ENCODE measurements at regions not wholly inside any gene's neighbourhood (a gene's known extent, or its start where the extent isn't known, plus 50 kb on each side); places are given as distances from the start of the nearest gene placed in this dataset.

- FAIRE-seq = no peak
- Mint-ChIP-seq H3K4me1 (ENCODE audit: low read depth, unreplicated experiment) (peaks cover 50% of the 10 kb centered on the region), H3K4me3 (ENCODE audit: unreplicated experiment) (no peak overlapping the region), H3K9me3 (ENCODE audit: unreplicated experiment) (no peaks in the 10 kb centered on the region), H3K27ac (ENCODE audit: unreplicated experiment) (peak overlapping the region; percentile 27), H3K27me3 (ENCODE audit: low read depth, unreplicated experiment) (no peaks in the 10 kb centered on the region), H3K36me3 (ENCODE audit: low read depth, unreplicated experiment) (no peaks in the 10 kb centered on the region)
- H3K4me1 ChIP-seq (ENCODE audit: insufficient read depth, low read length) = peaks cover 31% of the 10 kb centered on the region
- no peak for DNase-seq (ENCODE audit: low read depth)
- H3K27me3 ChIP-seq (ENCODE audit: insufficient read depth, low read length) = no peaks in the 10 kb centered on the region
- no peak overlapping the region for H3K4me2 ChIP-seq (ENCODE audit: low read length)
- H2AFZ ChIP-seq (ENCODE audit: low read depth, low read length) = no peak overlapping the region
- TF ChIP-seq EZH2 (IDR thresholded peaks at IDR 0.05; ENCODE audit: insufficient read depth, low read length) (no peak), CTCF (IDR thresholded peaks at IDR 0.05; ENCODE audit: insufficient read depth, low read depth, low read length) (no peak)
- H3K9ac ChIP-seq (ENCODE audit: low read length) = no peak overlapping the region
- H3K4me3 ChIP-seq (ENCODE audit: insufficient read depth, low read depth, low read length) = no peak overlapping the region
- no peak overlapping the region for H3K27ac ChIP-seq (ENCODE audit: low read depth, low read length)
- H3K9me3 ChIP-seq (ENCODE audit: insufficient read depth, low read depth, low read length) = no peaks in the 10 kb centered on the region
- H4K20me1 ChIP-seq (ENCODE audit: insufficient read depth, low read length) = peaks cover 93% of the 10 kb centered on the region
- no peaks in the 10 kb centered on the region for H3K36me3 ChIP-seq (ENCODE audit: insufficient read depth, low read length)
- H3K79me2 ChIP-seq (ENCODE audit: insufficient read depth, low read length) = peaks cover 86% of the 10 kb centered on the region
Observed at GRCh38 chr2:120884472-120885290, 149.0 kb downstream of the GLI2 start.

- H3K4me1 Mint-ChIP-seq (ENCODE audit: low read depth, unreplicated experiment) = peaks cover 44% of the 10 kb centered on the region
- DNase-seq (ENCODE audit: low read depth) (no peak), FAIRE-seq (no peak)
- H3K27ac ChIP-seq (ENCODE audit: low read depth, low read length) = no peak overlapping the region
- H3K36me3 ChIP-seq (ENCODE audit: insufficient read depth, low read length) = no peaks in the 10 kb centered on the region
- no peak overlapping the region for H3K27ac Mint-ChIP-seq (ENCODE audit: unreplicated experiment)
- H3K9me3 ChIP-seq (ENCODE audit: insufficient read depth, low read depth, low read length) = no peaks in the 10 kb centered on the region
- H3K4me2 ChIP-seq (ENCODE audit: low read length) = no peak overlapping the region
- H3K27me3 Mint-ChIP-seq (ENCODE audit: low read depth, unreplicated experiment) = no peaks in the 10 kb centered on the region
- H3K9ac ChIP-seq (ENCODE audit: low read length) = no peak overlapping the region
- peaks cover 25% of the 10 kb centered on the region for H3K4me1 ChIP-seq (ENCODE audit: insufficient read depth, low read length)
- H3K27me3 ChIP-seq (ENCODE audit: insufficient read depth, low read length) = no peaks in the 10 kb centered on the region
- no peak overlapping the region for H2AFZ ChIP-seq (ENCODE audit: low read depth, low read length)
- TF ChIP-seq EZH2 (IDR thresholded peaks at IDR 0.05; ENCODE audit: insufficient read depth, low read length) = no peak
- no peak for TF ChIP-seq CTCF (IDR thresholded peaks at IDR 0.05; ENCODE audit: insufficient read depth, low read depth, low read length)
- H3K36me3 Mint-ChIP-seq (ENCODE audit: low read depth, unreplicated experiment) = no peaks in the 10 kb centered on the region
- peaks cover 90% of the 10 kb centered on the region for H4K20me1 ChIP-seq (ENCODE audit: insufficient read depth, low read length)
- no peaks in the 10 kb centered on the region for H3K9me3 Mint-ChIP-seq (ENCODE audit: unreplicated experiment)
- no peak overlapping the region for H3K4me3 ChIP-seq (ENCODE audit: insufficient read depth, low read depth, low read length)
- peaks cover 80% of the 10 kb centered on the region for H3K79me2 ChIP-seq (ENCODE audit: insufficient read depth, low read length)
- H3K4me3 Mint-ChIP-seq (ENCODE audit: unreplicated experiment) = no peak overlapping the region
Observed at GRCh38 chr2:120885321-120885720, 149.7 kb downstream of the GLI2 start.

- H3K36me3 Mint-ChIP-seq (ENCODE audit: low read depth, unreplicated experiment) = no peaks in the 10 kb centered on the region
- no peak overlapping the region for H3K27ac ChIP-seq (ENCODE audit: low read depth, low read length)
- H3K9ac ChIP-seq (ENCODE audit: low read length) = no peak overlapping the region
- H4K20me1 ChIP-seq (ENCODE audit: insufficient read depth, low read length) = peaks cover 87% of the 10 kb centered on the region
- no peak for DNase-seq (ENCODE audit: low read depth)
- no peak overlapping the region for H3K4me3 Mint-ChIP-seq (ENCODE audit: unreplicated experiment)
- peaks cover 21% of the 10 kb centered on the region for H3K4me1 ChIP-seq (ENCODE audit: insufficient read depth, low read length)
- H3K36me3 ChIP-seq (ENCODE audit: insufficient read depth, low read length) = no peaks in the 10 kb centered on the region
- no peak overlapping the region for H3K27ac Mint-ChIP-seq (ENCODE audit: unreplicated experiment)
- no peaks in the 10 kb centered on the region for H3K27me3 Mint-ChIP-seq (ENCODE audit: low read depth, unreplicated experiment)
- H3K4me1 Mint-ChIP-seq (ENCODE audit: low read depth, unreplicated experiment) = peaks cover 40% of the 10 kb centered on the region
- no peak overlapping the region for H3K4me2 ChIP-seq (ENCODE audit: low read length)
- peaks cover 80% of the 10 kb centered on the region for H3K79me2 ChIP-seq (ENCODE audit: insufficient read depth, low read length)
- no peaks in the 10 kb centered on the region for H3K27me3 ChIP-seq (ENCODE audit: insufficient read depth, low read length)
- no peak overlapping the region for H2AFZ ChIP-seq (ENCODE audit: low read depth, low read length)
- no peak for FAIRE-seq
- no peaks in the 10 kb centered on the region for H3K9me3 ChIP-seq (ENCODE audit: insufficient read depth, low read depth, low read length)
- no peak overlapping the region for H3K4me3 ChIP-seq (ENCODE audit: insufficient read depth, low read depth, low read length)
- TF ChIP-seq CTCF (IDR thresholded peaks at IDR 0.05; ENCODE audit: insufficient read depth, low read depth, low read length) (no peak), EZH2 (IDR thresholded peaks at IDR 0.05; ENCODE audit: insufficient read depth, low read length) (no peak)
- no peaks in the 10 kb centered on the region for H3K9me3 Mint-ChIP-seq (ENCODE audit: unreplicated experiment)
Observed at GRCh38 chr2:120885749-120886148, 150.1 kb downstream of the GLI2 start.
